Type B pancreatic cell (in vitro differentiated cells): ENCODE measurements at regions not wholly inside any gene's neighbourhood (a gene's known extent, or its start where the extent isn't known, plus 50 kb on each side); places are given as distances from the start of the nearest gene placed in this dataset.
"Not testable (repeated sequence)": the region's sequence is repeated elsewhere in the genome, so short reads cannot be mapped to it uniquely, and the experiment has no call there.

Experiments used
- DNase-seq: peaks from one replicate; pipeline ENCODE4 v3.0.0; 2021; ENCODE audit warnings: mixed read lengths; ENCODE audit not compliant: unreplicated experiment; ENCODE audit errors: extremely low spot score
- H3K27ac Mint-ChIP-seq: 2 replicates; pipeline ENCODE4 v1.8.0; 2021; ENCODE audit warnings: mild to moderate bottlenecking, mixed read lengths
- H3K27me3 Mint-ChIP-seq: 2 replicates; pipeline ENCODE4 v1.8.0; 2021; ENCODE audit warnings: mixed read lengths
- H3K36me3 Mint-ChIP-seq: 2 replicates; pipeline ENCODE4 v1.8.0; 2021; ENCODE audit warnings: mixed read lengths
- H3K4me1 Mint-ChIP-seq: one replicate; pipeline ENCODE4 v1.8.0; 2021; ENCODE audit warnings: mixed read lengths; ENCODE audit not compliant: unreplicated experiment
- H3K4me3 Mint-ChIP-seq: 2 replicates; pipeline ENCODE4 v1.8.0; 2021; ENCODE audit warnings: mild to moderate bottlenecking, mixed read lengths
- H3K9me3 Mint-ChIP-seq: 2 replicates; pipeline ENCODE4 v1.8.0; 2021; ENCODE audit warnings: mixed read lengths
- TF ChIP-seq, protein P1 (sequence below): fragments of 200-600 bp; sonication (generic); conservative IDR thresholded peaks from 2 replicates; pipeline ENCODE4 v1.5.0; 2021; ENCODE audit warnings: antibody characterized with exemption, mild to moderate bottlenecking

- DNase-seq: no peak
- Mint-ChIP-seq H3K4me3 (no peak overlapping the region), H3K36me3 (no peaks in the 10 kb centered on the region)
Measured at GRCh38 chr16:54734156-54734555, 196.5 kb upstream of the IRX5 start.

DNA sequence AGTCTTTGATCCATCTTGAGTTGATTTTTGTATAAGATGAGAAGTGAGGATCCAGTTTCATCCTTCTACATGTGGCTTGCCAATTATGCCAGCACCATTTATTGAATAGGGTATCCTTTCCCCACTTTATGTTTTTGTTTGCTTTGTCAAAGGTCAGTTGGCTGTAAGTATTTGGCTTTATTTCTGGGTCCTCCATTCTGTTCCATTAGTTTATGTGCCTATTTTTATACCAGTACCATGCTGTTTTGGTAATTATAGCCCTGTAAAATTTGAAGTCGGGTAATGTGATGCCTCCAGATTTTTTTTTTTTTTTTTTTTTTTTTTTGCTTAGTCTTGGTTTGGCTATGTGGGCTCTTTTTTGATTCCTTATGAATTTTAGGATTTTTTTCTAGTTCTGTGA, 203.0 kb upstream of the IRX5 start:
- not testable (repeated sequence) for H3K9me3 Mint-ChIP-seq, H3K4me1 Mint-ChIP-seq, H3K27ac Mint-ChIP-seq, DNase-seq, H3K4me3 Mint-ChIP-seq, H3K27me3 Mint-ChIP-seq, H3K36me3 Mint-ChIP-seq

More at GRCh38 chr16:54734156-54734555, 196.5 kb upstream of the IRX5 start:
- TF ChIP-seq, protein P1, sequence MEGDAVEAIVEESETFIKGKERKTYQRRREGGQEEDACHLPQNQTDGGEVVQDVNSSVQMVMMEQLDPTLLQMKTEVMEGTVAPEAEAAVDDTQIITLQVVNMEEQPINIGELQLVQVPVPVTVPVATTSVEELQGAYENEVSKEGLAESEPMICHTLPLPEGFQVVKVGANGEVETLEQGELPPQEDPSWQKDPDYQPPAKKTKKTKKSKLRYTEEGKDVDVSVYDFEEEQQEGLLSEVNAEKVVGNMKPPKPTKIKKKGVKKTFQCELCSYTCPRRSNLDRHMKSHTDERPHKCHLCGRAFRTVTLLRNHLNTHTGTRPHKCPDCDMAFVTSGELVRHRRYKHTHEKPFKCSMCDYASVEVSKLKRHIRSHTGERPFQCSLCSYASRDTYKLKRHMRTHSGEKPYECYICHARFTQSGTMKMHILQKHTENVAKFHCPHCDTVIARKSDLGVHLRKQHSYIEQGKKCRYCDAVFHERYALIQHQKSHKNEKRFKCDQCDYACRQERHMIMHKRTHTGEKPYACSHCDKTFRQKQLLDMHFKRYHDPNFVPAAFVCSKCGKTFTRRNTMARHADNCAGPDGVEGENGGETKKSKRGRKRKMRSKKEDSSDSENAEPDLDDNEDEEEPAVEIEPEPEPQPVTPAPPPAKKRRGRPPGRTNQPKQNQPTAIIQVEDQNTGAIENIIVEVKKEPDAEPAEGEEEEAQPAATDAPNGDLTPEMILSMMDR: no peak
- H3K27ac Mint-ChIP-seq: no peak overlapping the region
- H3K9me3 Mint-ChIP-seq: no peaks in the 10 kb centered on the region
- H3K4me1 Mint-ChIP-seq: no peaks in the 10 kb centered on the region
- H3K27me3 Mint-ChIP-seq: peaks cover 11% of the 10 kb centered on the region

GRCh38 chr16:54724346-54724925, 206.2 kb upstream of the IRX5 start:
- Mint-ChIP-seq H3K4me3 (no peak overlapping the region), H3K27ac (no peak overlapping the region), H3K4me1 (peaks cover 6% of the 10 kb centered on the region), H3K9me3 (peaks cover 15% of the 10 kb centered on the region), H3K27me3 (peaks cover 5% of the 10 kb centered on the region), H3K36me3 (no peaks in the 10 kb centered on the region)
- TF ChIP-seq, protein P1: no peak
- DNase-seq: no peak

DNA sequence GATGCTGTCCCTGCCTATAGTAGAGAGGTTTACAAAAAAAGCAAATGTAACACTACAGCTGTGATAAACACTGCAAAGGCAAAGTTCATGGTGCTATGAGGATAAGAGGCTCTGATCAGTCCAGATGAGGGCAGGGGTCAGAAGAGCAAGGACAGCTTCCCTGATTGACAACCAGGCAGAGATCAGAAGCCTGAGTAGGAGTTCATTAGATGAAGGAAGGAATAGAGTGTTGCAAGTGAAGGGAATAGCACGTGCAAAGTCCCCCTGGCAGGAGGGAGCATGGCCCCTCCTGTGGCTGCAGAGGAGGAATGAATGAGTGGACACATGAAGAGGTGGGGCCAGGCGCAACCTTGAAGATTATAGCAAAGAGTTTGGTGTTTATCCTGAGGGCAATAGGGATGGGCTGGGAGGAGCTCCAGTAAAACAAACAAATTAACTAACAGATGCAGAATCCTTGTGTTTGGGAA, 208.4 kb upstream of the IRX5 start:
- TF ChIP-seq, protein P1: no peak
- no peaks in the 10 kb centered on the region for H3K36me3 Mint-ChIP-seq
- peaks cover 11% of the 10 kb centered on the region for H3K27me3 Mint-ChIP-seq
- DNase-seq: no peak
- peaks cover 6% of the 10 kb centered on the region for H3K4me1 Mint-ChIP-seq
- no peak overlapping the region for H3K27ac Mint-ChIP-seq
- peaks cover 15% of the 10 kb centered on the region for H3K9me3 Mint-ChIP-seq
- H3K4me3 Mint-ChIP-seq: no peak overlapping the region

DNA sequence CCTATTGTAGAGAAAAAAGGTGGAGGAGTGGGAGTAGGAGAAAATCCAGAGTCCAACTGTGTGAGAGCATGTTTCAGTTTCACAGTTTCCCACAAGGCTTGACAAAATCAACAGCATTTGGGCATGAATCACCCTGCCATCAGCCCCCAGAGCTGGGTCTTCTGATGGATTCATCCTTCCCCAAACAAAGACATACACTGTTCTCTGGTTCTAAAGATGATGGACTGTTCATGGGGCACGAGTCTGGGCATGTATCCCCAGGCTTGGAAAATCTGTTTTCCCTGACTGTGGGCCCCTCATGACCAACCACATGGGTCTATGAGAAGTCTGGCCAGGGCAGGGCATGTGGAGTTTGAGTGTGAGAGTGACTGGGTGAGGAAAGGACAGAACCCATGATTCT, 210.4 kb upstream of the IRX5 start:
- no peak overlapping the region for H3K4me3 Mint-ChIP-seq
- no peak overlapping the region for H3K27ac Mint-ChIP-seq
- H3K27me3 Mint-ChIP-seq: peaks cover 12% of the 10 kb centered on the region
- peaks cover 6% of the 10 kb centered on the region for H3K4me1 Mint-ChIP-seq
- H3K9me3 Mint-ChIP-seq: peaks cover 15% of the 10 kb centered on the region
- no peaks in the 10 kb centered on the region for H3K36me3 Mint-ChIP-seq
- TF ChIP-seq, protein P1: no peak
- no peak for DNase-seq

DNA sequence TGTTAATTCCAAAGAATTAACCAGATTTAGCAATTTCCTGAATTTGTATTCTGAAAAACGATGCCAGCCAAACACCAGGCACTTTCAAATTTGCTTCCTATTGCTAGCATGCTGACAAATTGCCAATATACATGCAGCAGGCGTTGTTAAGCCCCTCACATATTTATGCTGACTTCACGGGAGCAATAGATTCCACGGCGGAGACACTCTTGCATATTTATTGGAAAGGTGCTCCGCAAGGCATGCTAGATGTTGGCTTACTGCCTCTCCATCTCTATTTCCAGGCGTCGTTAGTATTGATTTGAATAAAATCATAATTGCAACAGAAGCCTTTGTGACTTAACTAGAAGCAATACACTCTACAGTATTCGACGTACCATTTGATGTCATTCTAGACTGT, 211.0 kb upstream of the IRX5 start:
- Mint-ChIP-seq H3K4me1 (peaks cover 6% of the 10 kb centered on the region), H3K27me3 (peaks cover 12% of the 10 kb centered on the region), H3K36me3 (no peaks in the 10 kb centered on the region), H3K4me3 (no peak overlapping the region), H3K27ac (no peak overlapping the region), H3K9me3 (peaks cover 15% of the 10 kb centered on the region)
- no peak for DNase-seq
- TF ChIP-seq, protein P1: no peak
